T-cell (primary cell): ENCODE measurements at regions not wholly inside any gene's neighbourhood (a gene's known extent, or its start where the extent isn't known, plus 50 kb on each side); places are given as distances from the start of the nearest gene placed in this dataset.

ENCODE experiments used
- ATAC-seq, 4 experiments: fragments of 200-7000 bp in 3 of 4; fragments of 150-1000 bp in 1 of 4; cut with Tn5 transposase; replicated peaks in 1 of 4; 1 replicate in 3 of 4; 2 replicates in 1 of 4; pipeline ENCODE4 v1.10.0; 2021; ENCODE audit warnings: moderate library complexity in 3 of 4, mild to moderate bottlenecking in 2 of 4, moderate number of reproducible peaks in 1 of 4
- CTCF ChIA-PET, 2 donors: fragments of 300-600 bp; sonication (Branson Sonifier 250); formaldehyde crosslinking; loops; one replicate each; lab custom pipeline; 2022; ENCODE audit warnings: antibody characterized with exemption in 2 of 2; lab: Charles Lee
- POLR2A ChIA-PET, 2 donors: fragments of 300-600 bp; sonication (Branson Sonifier 250); formaldehyde crosslinking; loops; one replicate each; lab custom pipeline; 2022; ENCODE audit warnings: antibody characterized with exemption in 2 of 2; lab: Charles Lee
- DNase-seq, 35 experiments: peaks; one replicate each; pipeline versions ENCODE4 v3.0.0 to v3.0.0-alpha.2; 2013 to 2023
- H3K27ac ChIP-seq: one replicate; pipeline ENCODE4 v1.5.1; 2013; ENCODE audit warnings: low read length
- H3K27me3 ChIP-seq, 2 experiments: replicated peaks in 1 of 2; 1 replicate in 1 of 2; 2 replicates in 1 of 2; pipeline versions ENCODE4 v1.6.1 to v1.7.0; 2013; ENCODE audit warnings: low read length in 1 of 2, mixed read lengths in 1 of 2; ENCODE audit not compliant: control insufficient read depth in 2 of 2, insufficient read depth in 2 of 2; ENCODE audit errors: extremely low read depth in 1 of 2
- H3K36me3 ChIP-seq, 2 donors: 1 replicate in 1 of 2; 2 replicates in 1 of 2; pipeline versions ENCODE4 v1.6.1 to v1.7.0; 2013; ENCODE audit warnings: low read length in 1 of 2; ENCODE audit not compliant: control insufficient read depth in 2 of 2, insufficient read depth in 1 of 2; ENCODE audit errors: extremely low read depth in 1 of 2
- H3K4me1 ChIP-seq, 2 experiments: 1 replicate in 1 of 2; 2 replicates in 1 of 2; pipeline versions ENCODE4 v1.6.1 to v1.7.0; 2013; ENCODE audit warnings: low read length in 2 of 2, mixed read lengths in 1 of 2; ENCODE audit not compliant: insufficient read depth in 2 of 2, control insufficient read depth in 1 of 2; ENCODE audit errors: extremely low read depth in 1 of 2
- H3K4me3 ChIP-seq, 2 donors: 1 replicate in 1 of 2; 2 replicates in 1 of 2; pipeline versions ENCODE4 v1.5.1 to v1.7.0; 2013; ENCODE audit warnings: mild to moderate bottlenecking in 2 of 2, low read length in 1 of 2, moderate library complexity in 1 of 2; ENCODE audit not compliant: control insufficient read depth in 1 of 2; ENCODE audit errors: extremely low read depth in 1 of 2
- H3K9me3 ChIP-seq: 2 replicates; pipeline ENCODE4 v1.7.0; 2013
- H3K27ac Mint-ChIP-seq, 2 donors: one replicate each; pipeline ENCODE4 v1.8.0; 2020 to 2021; ENCODE audit warnings: mild to moderate bottlenecking in 2 of 2, mixed read lengths in 2 of 2
- H3K27me3 Mint-ChIP-seq, 2 donors: one replicate each; pipeline ENCODE4 v1.8.0; 2021 to 2022; ENCODE audit warnings: mixed read lengths in 2 of 2
- H3K36me3 Mint-ChIP-seq: one replicate; pipeline ENCODE4 v1.8.0; 2021; ENCODE audit warnings: mixed read lengths
- H3K4me1 Mint-ChIP-seq, 3 donors: one replicate each; pipeline ENCODE4 v1.8.0; 2020 to 2022; ENCODE audit warnings: mixed read lengths in 3 of 3, mild to moderate bottlenecking in 1 of 3
- H3K4me3 Mint-ChIP-seq, 3 donors: one replicate each; pipeline ENCODE4 v1.8.0; 2020 to 2022; ENCODE audit warnings: mild to moderate bottlenecking in 3 of 3, mixed read lengths in 3 of 3, moderate library complexity in 3 of 3
- H3K9me3 Mint-ChIP-seq, 3 donors: one replicate each; pipeline ENCODE4 v1.8.0; 2020 to 2022; ENCODE audit warnings: mixed read lengths in 3 of 3
- WGBS: methylation state at CpG from one replicate; pipeline ENCODE4 v1.1.5; 2013; ENCODE audit warnings: missing lambda C conversion rate; ENCODE audit not compliant: insufficient coverage; 5-methylcytosine and 5-hydroxymethylcytosine counted together

DNA sequence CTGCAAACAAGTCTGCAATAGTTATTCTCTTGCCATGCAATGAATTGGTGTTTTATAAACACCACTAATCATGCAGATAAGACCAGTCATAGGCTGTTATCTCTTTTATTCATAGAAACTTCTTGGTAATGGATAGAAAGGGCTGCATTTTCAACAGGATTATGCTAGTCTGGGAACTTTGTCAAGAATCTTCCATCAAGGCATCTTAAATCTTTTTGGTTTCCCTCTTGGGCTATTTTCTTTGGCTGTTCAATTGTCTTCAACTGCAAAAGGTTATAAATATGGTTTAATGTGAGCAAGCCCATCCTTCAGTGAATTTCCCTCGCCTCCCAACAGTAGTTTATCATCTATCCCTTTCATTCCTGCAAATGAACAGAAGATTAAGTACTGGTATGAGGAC, 59.0 kb upstream of the MINAR1 start:
- Histone ChIP-seq H3K4me1 (no peaks in the 10 kb centered on the region), H3K4me3 (no peak overlapping the region), H3K36me3 (no peaks in the 10 kb centered on the region), H3K27ac (no peak overlapping the region), H3K9me3 (no peaks in the 10 kb centered on the region), H3K27me3 (no peaks in the 10 kb centered on the region)
- WGBS: no CpG with 5 or more reads among the region's 1 CpG
- ChIA-PET CTCF (no interaction called here), POLR2A (no interaction called here)
- peaks cover 5% of the 10 kb centered on the region for H3K36me3 Mint-ChIP-seq
- no peaks in the 10 kb centered on the region for H3K9me3 Mint-ChIP-seq
- no peak overlapping the region for H3K27ac Mint-ChIP-seq
- H3K27me3 Mint-ChIP-seq: no peaks in the 10 kb centered on the region
- no peaks in the 10 kb centered on the region for H3K4me1 Mint-ChIP-seq
- no peak for DNase-seq
- ATAC-seq: no peak
- H3K4me3 Mint-ChIP-seq: no peak overlapping the region

DNA sequence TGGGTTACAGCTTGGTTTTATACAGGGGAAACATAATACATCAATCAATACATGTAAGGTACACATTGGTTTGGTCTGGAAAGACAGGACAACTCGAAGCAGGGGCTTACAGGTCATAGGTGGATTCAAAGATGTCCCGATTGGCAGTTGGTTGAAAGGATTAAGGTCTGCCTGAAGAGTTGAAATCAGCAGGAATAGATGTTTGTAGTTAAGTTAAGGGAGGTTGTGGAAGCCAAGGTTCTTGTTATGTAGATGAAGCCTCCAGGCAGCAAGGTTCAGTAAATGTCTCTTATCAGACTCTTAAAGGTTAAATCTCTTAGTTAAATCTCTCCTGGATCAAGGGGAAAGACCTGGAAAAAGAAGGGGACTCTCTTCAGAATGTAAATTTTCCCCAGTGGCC, 58.4 kb upstream of the MINAR1 start:
- H3K27ac Mint-ChIP-seq: no peak overlapping the region
- CTCF ChIA-PET: no interaction called here

DNA sequence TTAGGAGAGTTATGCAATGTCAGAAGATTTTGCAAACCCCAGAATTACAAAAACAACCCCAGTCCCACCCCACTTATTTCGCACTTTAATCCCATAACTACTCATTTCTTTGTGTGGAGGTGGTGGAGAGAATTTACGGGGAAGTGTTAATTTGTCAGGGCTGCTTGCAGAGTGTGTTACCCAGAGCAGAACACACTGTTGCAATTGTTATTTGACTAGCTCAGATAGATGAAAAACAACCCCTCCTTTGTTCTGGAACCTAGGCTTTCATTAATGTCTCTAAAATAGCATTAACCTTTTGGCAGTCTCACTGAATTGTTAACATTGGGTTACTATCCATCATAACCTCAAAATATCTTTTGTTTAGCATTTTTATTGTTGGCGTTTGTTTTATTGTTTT, 55.8 kb upstream of the MINAR1 start:
- Histone ChIP-seq H3K27ac (no peak overlapping the region), H3K36me3 (no peaks in the 10 kb centered on the region), H3K9me3 (no peaks in the 10 kb centered on the region), H3K4me1 (peaks cover 0 to under 1% of the 10 kb centered on the region in 2 experiments), H3K27me3 (no peaks in the 10 kb centered on the region), H3K4me3 (no peak overlapping the region)
- no CpG with 5 or more reads among the region's 3 CpGs for WGBS
- Mint-ChIP-seq H3K9me3 (no peaks in the 10 kb centered on the region), H3K27me3 (no peaks in the 10 kb centered on the region), H3K4me1 (peaks cover 0 to 2% (median 2%) of the 10 kb centered on the region in 3 donors), H3K4me3 (no peak overlapping the region), H3K27ac (no peak overlapping the region), H3K36me3 (peaks cover 5% of the 10 kb centered on the region)
- POLR2A ChIA-PET: no interaction called here
- no peak for ATAC-seq
- CTCF ChIA-PET: no interaction called here
- no peak for DNase-seq

More for the DNA sequence above, 58.4 kb upstream of the MINAR1 start:
- ATAC-seq (no peak), DNase-seq (no peak)
- POLR2A ChIA-PET: no interaction called here
- Mint-ChIP-seq H3K4me1 (no peaks in the 10 kb centered on the region), H3K27me3 (no peaks in the 10 kb centered on the region), H3K36me3 (peaks cover 5% of the 10 kb centered on the region), H3K9me3 (no peaks in the 10 kb centered on the region), H3K4me3 (no peak overlapping the region)
- H3K4me1 ChIP-seq: no peaks in the 10 kb centered on the region
- H3K27me3 ChIP-seq: no peaks in the 10 kb centered on the region
- 100% methylated on average over 1 of the region's 2 CpGs for WGBS
- no peak overlapping the region for H3K27ac ChIP-seq
- H3K9me3 ChIP-seq: no peaks in the 10 kb centered on the region
- no peak overlapping the region for H3K4me3 ChIP-seq
- no peaks in the 10 kb centered on the region for H3K36me3 ChIP-seq

DNA sequence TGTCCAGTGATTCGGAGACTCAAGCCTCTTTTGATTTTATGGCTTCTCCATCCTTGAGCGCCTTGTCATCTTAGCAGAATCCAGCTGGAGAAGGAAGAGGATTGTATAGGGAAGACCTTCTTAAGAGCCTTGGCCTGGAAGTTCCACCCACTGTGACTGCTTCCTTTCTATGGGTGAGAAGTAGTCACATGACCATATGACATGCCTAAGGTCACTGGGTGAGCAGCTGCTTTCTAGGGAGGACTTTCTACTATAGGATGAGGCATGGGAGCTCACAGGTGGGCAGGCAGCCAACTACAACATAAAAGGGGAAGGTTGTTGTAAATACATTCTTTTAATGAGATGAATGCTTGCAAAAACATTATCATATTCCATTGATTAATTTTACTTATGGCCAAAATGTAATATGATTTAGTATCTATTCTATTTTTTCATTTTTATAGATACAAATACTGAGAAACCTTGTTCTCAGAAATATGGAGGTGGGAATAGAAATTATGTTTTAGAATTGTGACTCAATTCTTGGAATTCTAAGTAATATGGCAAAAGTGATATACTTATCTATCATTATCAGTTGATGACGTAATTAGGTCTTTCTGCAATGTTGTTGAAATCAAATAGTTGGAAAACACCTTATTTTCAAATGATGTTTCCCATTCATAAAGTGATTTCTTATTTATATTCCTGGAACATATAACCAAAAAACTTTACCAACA, 53.6 kb upstream of the MINAR1 start:
- DNase-seq (no peak), ATAC-seq (no peak)
- H3K27me3 Mint-ChIP-seq: no peaks in the 10 kb centered on the region
- ChIA-PET POLR2A (no interaction called here), CTCF (interaction anchor here in 1 of 2 donors (1.1 kb wide), 1 partner anchor 475 kb away, joined by 5 read pairs; no protein-coding TSS in a partner anchor)
- H3K27me3 ChIP-seq: no peaks in the 10 kb centered on the region
- no peak overlapping the region for H3K27ac ChIP-seq
- no peak overlapping the region for H3K27ac Mint-ChIP-seq
- H3K4me3 Mint-ChIP-seq: no peak overlapping the region
- no peaks in the 10 kb centered on the region for H3K9me3 Mint-ChIP-seq
- WGBS: no CpG with 5 or more reads among the region's 3 CpGs
- H3K36me3 Mint-ChIP-seq: peaks cover 12% of the 10 kb centered on the region
- no peaks in the 10 kb centered on the region for H3K9me3 ChIP-seq
- peaks cover 0 to 3% of the 10 kb centered on the region in 2 experiments for H3K4me1 ChIP-seq
- no peaks in the 10 kb centered on the region for H3K36me3 ChIP-seq
- H3K4me3 ChIP-seq: no peak overlapping the region
- peaks cover 0 to 2% (median 2%) of the 10 kb centered on the region in 3 donors for H3K4me1 Mint-ChIP-seq

DNA sequence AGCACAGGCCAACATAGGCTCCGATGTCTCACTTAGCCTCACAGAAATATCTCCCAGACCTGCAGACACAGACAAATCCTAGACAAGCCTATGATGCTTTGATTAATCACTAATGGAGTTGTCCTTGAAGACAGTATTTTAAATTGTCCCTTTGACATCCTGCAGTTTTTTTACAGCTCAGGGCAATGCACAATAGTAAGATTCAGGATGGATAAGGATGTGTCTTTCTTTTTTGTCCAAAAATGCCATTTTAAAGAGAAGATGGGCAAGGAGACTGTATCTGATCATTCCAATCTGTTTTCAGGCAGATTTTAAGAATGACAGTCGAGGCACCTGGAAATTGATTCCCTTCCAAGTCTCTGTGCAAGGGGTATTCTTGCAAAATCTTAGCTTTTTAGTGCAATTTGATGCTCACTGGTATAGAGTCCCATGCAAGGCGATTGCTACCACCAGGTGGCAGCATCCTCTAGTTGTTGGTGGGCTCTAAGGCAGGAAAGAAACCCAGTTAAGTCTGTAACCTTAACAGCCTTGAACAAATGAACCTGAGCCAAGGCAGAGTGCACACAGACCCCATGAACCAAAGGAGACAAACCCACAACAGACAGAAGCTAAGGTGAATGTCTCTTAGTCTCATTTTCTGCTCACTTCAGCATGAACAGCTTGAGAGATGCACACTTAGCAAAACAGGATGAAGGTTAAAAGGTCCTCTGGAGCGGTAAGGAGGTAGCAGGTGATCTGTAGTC, 51.2 kb upstream of the MINAR1 start:
- no peak overlapping the region for H3K27ac ChIP-seq
- Mint-ChIP-seq H3K9me3 (no peaks in the 10 kb centered on the region), H3K36me3 (peaks cover 14% of the 10 kb centered on the region), H3K4me3 (no peak overlapping the region), H3K4me1 (peaks cover 0 to 2% (median 2%) of the 10 kb centered on the region in 3 donors), H3K27me3 (no peaks in the 10 kb centered on the region), H3K27ac (no peak overlapping the region)
- H3K9me3 ChIP-seq: no peaks in the 10 kb centered on the region
- no peaks in the 10 kb centered on the region for H3K36me3 ChIP-seq
- POLR2A ChIA-PET: no interaction called here
- H3K4me1 ChIP-seq: peaks cover 0 to 3% of the 10 kb centered on the region in 2 experiments
- ATAC-seq: peak; percentile 65 to 85 (median 78)
- peak; percentile 31 to 84 (median 70) for DNase-seq
- no peaks in the 10 kb centered on the region for H3K27me3 ChIP-seq
- 0% methylated on average over 1 of the region's 4 CpGs for WGBS
- CTCF ChIA-PET: interaction anchor here (0.8 to 2.6 kb wide), 11 partner anchors 15 to 792 kb away, joined by 3 to 27 read pairs (median 6); no protein-coding TSS in a partner anchor
- no peak overlapping the region for H3K4me3 ChIP-seq

DNA sequence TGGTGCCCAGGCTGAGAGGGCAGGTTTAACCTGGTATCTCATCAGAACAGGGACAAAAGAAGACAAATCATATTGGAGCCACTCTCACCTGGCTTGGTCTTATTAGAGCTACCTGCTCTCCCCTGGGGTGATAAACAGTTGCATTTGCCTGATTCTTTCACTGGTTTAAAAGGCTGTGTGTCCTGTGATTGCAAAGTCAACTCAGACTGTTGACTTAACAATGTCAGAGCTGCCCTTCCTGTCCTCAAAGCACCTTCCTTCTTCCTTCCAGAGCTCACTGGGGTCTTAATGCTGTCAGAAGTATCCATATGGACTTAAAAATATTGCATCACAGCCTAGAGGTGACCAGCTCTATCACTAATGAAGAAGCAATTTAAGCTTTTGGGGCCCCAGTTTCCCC, 50.5 kb upstream of the MINAR1 start:
- Mint-ChIP-seq H3K4me1 (peaks cover 0 to 2% (median 2%) of the 10 kb centered on the region in 3 donors), H3K27me3 (no peaks in the 10 kb centered on the region), H3K9me3 (no peaks in the 10 kb centered on the region), H3K36me3 (peaks cover 14% of the 10 kb centered on the region), H3K27ac (no peak overlapping the region), H3K4me3 (no peak overlapping the region)
- no peak for ATAC-seq
- ChIA-PET POLR2A (interaction anchor here in 1 of 2 donors (0.7 kb wide), 1 partner anchor 11 kb away, joined by 3 read pairs; no protein-coding TSS in a partner anchor), CTCF (interaction anchor here (1.0 to 2.6 kb wide), 10 partner anchors 469 to 793 kb away, joined by 3 to 27 read pairs (median 6); no protein-coding TSS in a partner anchor)
- Histone ChIP-seq H3K27me3 (no peaks in the 10 kb centered on the region), H3K36me3 (no peaks in the 10 kb centered on the region), H3K27ac (no peak overlapping the region), H3K9me3 (no peaks in the 10 kb centered on the region), H3K4me1 (peaks cover 0 to 3% of the 10 kb centered on the region in 2 experiments), H3K4me3 (no peak overlapping the region)
- no peak for DNase-seq
